Dedifferentiated amniotic fluid mesenchymal stem cell (primary cell): ENCODE measurements at regions not wholly inside any gene's neighbourhood (a gene's known extent, or its start where the extent isn't known, plus 50 kb on each side); places are given as distances from the start of the nearest gene placed in this dataset.

Experiments
- DNase-seq: peaks from one replicate; pipeline ENCODE4 v3.0.0-alpha.2; 2016; ENCODE audit errors: extremely low spot score

DNA sequence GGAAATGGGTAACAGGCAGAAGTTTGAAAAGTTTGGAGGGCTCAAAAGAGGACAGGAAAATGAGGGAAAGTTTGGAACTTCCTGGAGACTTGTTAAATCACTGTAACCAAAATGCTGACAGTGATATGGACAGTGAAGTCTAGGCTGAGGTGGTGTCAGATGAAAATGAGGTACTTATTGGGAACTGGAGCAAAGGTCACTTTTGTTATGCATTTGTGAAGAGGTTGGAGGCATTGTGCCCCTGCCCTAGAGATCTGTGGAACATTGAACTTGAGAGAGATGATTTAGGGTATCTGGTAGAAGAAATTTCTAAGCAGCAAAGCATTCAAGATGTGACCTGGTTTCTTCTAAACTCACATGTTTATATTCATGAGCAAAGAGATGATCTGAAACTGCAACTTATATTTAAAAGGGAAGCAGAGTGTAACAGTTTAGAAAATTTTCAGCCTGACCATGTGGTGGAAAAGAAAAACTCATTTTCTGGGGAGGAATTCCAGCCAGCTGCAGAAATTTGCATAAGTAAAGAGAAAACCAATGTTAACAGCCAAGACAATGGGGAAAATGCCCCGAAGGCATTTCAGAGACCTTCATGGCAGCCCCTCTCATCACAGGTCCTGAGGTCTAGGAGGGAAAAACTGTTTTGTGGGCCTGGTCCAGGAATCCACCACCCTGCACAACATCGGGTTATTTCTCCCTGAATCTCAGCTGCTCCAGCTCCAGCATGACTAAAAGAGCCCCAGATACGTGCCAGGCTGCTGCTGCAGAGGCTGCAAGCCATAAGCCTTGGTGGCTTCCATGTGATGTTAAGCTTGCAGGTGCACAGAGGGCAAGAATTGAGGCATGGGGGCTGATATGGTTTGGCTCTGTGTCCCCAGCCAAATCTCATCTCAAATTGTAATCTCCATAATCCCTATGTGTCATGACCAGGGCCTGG lies 632.5 kb upstream of the GNPDA2 start:
- no peak for DNase-seq

DNA sequence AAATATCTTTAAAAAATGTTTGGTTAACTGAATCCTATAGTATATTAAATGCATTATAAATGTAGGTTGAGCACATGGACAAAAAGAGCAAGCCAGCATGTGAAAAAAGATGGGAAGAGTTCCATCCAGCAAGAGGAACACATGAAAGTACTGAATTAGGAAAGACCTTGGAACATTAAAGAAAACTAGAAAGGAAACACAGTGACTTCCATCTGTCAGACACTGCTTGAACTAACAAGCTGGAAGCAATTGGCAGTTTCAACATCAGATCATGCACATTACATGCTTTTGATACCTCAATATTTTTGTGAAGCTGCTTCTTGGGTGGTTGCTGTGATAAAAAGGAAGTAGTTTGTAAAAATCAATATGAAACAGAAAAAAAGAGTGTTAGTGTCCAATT lies 626.8 kb upstream of the GNPDA2 start:
- DNase-seq = no peak

DNA sequence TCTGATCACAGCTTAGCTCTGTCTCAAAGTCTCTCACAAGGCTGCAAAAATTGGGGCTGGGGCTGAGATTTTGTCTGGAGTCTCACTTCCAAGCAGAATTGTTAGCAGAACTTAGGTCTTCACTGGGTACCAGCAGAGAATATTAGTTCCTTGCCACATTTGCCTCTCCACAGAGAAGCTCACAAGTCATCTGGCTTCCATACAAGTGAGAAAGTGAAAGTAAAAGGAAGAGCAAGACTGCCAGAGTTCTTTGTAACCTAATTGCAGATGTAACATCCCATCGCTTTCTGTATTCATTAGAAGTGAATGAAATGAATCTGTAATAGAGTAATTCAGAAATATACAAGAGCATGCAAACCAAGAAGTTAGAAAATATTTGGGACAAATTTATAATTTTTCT lies 624.1 kb upstream of the GNPDA2 start:
- no peak for DNase-seq

DNA sequence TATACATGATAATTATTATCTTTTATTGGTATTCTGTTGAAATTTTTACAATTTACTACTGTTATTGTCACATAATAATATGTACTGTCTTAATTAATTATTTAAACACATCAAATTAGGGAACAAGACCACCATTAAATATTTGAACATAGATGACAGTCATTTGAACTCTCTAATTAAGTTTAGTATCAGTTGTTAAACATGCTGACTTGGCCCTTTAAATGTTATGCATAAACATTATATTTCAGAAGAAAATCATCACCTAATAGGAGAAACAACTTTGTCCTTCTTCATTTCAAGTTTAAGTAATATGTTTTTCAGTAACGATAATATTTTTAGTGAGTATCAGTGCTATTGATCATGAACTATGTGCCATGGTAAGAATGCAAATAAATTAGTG lies 623.5 kb upstream of the GNPDA2 start:
- no peak for DNase-seq

DNA sequence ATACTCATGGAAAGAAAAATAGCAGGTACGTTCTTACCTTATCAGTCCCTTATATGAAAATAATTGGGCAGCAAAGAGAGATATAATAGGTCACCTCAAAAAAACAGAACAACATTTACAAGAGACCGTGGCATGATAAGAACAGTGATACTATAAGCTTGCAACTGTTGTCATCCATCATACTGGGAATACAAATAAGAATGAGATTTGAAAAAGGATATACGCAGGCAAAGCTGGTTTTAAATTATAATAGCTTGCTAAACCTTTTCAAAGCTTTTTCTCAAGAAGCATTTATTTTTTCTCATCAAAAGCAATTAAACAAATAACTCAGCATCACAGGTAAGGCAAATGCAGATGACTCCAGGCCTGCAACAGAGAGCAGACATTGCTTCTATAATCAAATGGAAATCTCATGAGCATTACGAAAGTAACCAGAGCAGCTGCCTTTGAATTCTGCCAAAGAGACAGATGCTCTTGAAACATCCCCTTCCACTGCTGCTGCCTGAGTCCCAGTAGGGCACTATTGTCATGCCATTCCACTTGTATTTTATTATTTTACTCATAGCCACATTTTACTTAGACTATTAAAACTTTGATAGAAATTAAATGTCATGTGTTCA lies 620.6 kb upstream of the GNPDA2 start:
- DNase-seq = no peak

DNA sequence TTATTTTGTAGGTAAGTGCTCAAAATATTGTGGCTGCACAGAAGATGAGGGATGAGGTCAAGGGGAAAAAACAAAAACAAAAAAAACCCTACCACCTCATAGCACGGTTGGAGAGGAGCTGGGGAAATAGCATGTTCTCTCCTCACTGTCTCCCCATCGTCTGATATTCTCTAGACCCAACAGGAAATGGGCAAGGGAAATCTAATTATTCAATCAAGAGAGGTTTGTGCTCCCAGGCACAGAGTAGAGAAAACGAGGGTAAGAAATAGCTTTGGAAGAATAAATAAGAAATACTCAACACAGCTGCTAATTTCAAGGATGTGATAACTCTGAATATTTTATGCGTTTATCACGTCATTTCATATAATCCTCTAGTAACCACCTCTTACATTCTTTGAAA lies 619.2 kb upstream of the GNPDA2 start:
- DNase-seq = no peak

DNA sequence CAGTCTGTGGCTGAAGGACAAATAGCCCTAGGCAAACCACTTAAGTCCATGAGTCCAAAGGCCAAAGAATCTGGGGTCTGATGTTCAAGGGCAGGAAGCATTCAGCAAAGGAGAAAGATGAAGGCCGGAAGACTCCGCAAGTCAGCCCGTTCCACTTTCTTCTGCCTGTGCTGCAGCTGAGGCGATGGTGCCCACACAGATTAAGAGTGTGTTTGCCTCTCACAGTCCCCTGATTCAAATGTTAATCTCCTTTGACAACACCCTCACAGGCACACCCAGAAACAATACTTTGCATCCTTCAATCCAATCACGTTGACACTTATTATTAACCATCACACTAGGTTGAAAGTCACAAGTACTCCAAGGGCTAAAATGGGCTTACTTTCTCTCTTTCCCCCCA lies 605.4 kb upstream of the GNPDA2 start:
- no peak for DNase-seq

DNA sequence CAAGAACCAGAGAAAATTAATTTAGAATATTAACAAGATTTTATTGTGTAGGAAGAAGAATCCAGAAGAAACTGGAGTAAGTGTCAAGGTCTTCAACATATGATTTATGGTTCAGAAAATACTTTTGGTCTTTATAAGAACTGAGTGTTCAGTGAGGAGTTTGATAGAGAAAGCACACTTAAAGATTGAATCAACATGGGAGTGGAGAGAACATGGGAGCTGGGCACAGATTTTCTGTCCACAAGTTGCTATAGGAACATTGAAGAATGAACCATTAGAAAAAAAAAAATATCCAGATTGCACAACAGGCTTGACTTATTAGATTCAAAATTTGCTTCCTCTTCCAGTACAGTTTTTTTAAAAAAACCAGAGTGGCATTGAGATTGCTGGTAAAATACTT lies 601.2 kb upstream of the GNPDA2 start:
- no peak for DNase-seq

DNA sequence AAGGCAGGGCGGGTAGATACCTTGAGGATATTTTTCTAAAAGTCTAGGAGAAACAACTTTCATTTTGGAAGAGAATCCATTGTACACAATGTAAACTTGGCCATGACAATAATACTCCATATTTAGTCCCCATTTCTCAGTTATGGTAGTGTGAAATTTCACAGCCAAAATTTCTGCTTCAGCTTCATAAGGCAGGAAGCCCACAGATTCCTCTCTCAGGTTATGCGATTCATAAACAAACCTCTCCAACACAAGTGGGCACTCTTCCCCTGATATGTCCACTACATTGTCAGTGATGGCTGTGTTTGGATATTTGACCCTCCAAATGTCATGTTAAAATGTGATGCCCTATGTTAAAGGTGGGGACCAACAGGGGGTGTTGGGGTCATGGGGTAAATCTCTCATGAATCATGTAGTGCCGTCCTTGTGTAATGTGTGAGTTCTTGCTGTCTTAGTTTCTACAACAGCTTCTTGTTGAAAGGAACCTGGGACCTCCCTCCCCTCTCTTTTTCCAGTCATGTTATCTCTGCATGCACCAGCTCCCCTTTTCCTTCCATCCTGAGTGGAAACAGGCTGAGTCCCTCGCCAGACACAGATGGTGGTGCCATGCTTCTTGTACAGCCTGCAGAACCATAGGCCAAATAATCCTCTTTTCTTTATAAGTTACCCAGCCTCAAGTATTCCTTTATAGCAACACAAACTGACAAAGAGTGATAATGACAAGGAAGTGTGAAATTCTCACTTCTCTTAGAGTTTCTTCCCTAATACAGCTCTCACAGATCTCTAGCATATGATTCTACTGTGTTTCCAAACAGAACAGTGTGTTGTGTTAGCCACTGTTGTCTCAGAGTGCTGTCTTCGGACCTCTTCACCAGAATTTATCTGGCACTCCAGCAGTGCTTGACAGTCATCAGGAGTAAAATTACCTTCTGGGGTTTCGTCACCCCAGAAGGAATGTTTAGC lies 598.4 kb upstream of the GNPDA2 start:
- no peak for DNase-seq

DNA sequence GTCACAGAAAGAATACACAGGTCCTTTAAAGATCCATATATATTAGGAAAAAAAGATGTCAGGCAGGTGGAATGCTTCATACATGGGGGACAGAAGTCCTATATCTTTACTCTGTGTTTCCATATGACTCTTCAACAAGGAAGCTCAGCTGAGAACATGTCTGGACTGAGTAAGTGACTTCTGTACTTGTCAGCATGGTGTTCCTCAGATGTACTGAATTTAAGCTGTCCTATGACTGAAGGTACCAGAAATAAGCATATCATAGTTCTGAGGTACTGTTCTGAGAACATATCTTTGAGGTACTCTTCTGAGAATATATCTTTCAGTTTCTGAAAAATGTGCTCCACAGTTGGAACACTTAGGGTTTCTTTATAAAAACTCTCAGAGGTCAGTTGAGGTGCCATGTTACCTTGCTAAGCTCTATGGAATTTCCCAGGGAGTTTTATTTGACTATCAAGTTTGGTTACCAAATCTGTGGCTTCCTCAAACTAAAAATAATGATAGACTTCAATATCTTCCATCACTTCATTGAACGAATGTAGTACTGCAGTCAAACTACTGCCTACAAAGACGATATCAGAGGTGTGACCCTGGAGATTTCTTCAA lies 597.2 kb upstream of the GNPDA2 start:
- DNase-seq = no peak

DNA sequence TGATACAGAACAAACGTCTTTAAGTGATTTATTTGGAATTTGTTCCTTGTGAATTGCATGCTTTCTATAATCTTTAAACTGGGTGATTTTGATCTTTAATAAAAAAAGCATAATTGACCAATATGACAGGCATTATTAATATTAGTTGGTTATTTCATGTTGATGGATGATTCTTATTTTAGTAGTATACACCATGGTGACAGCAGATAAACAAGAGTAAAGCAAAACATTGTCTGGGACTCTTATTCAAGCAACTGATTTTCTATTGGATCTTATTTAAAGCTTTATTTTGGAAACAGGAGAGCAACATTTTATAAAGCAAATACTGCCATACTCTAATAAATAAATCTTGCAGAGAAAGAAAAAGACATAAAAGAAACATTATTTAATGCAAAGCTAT lies 591.4 kb upstream of the GNPDA2 start:
- DNase-seq = no peak

DNA sequence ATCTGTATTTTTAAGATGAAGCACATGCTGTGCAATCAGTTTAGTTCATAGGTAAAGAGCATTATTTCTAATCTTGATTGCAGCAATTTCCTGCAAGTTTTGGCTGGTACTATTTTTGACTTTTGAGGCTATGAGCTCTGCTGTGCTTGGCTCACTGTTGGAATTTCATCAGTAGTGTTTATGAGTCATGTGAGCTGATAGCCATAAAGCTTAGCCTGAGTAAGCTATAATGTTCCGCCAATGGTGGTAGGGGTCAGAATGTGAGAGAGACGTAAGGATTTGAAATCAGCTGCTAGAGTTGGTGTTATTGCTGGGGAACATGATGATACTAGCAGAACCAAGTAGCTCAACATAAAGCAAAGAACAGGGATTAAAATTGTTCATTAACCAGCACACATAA lies 590.9 kb upstream of the GNPDA2 start:
- no peak for DNase-seq

DNA sequence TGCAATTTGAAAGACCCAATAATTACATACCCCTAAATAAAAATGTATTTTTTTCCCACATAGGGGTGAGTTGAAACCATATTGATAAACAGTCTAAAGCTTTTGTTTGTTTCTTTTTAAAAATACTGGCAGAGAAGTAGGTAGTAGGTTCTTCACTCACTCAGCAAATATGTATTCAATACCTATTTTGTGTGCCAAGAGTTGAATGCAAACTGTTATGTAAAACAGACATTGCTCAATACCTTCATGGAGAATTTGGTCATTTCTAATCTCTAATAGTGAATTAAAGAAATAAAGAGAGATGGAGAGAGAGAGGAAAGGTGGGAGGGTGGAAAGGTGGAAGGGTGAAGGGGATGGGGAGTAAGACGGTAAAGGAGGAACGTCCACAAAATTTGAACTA lies 589.9 kb upstream of the GNPDA2 start:
- no peak for DNase-seq

DNA sequence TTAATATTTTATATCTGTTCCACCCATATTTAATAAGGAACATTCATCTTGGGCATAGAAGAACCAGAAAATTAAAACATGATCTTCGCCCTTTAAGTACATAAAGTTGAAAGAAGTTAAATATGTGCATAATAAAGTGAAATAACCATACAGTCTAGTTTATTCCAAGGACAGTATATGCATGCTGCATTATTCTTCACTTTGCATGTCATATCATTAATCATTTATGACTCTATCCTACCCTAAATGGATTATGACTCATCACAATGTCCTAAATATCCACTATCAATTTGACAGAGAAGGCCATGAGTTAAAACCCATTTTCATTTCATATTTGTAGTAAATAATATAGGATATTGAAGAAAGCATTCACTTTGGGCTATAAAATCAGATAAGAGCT lies 576.5 kb upstream of the GNPDA2 start:
- DNase-seq = no peak

DNA sequence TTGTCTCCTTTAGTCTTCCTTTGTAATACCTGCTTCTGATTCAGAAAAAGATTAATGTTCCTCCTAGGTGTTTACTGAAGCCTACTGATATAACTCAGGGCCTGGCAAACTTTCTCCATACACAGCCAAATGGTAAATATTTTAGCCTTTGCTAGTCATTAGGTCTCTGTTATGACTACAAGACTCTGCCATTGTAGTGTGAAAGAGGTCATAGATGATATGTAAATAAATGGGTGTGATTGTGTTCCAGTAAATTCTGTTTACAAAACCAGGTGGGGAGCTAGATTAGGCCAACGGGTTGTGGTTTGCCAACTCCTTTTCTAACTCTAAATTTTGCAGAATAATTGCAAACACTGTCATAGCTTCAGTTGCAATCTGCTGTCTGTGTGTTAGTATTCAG lies 568.1 kb upstream of the GNPDA2 start:
- DNase-seq = no peak

DNA sequence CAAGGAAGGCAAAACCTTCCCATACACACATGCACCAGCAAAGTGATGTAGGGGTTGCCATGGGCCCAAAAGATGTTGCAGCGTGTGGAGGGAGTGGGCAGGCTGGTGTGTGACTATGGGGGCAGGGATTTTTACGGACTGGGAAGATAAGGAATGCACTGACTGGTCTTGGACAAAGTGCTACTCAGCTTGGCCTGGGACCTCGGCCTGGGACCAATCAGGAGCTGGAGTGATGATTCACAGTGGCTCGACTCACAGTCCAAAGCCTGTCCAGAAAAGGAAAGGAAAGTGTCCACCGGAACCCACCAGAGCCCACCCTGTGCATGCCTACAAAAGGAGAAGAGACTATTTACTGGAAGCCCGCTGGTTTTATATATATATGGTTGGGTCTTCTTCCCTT lies 567.0 kb upstream of the GNPDA2 start:
- DNase-seq = no peak

DNA sequence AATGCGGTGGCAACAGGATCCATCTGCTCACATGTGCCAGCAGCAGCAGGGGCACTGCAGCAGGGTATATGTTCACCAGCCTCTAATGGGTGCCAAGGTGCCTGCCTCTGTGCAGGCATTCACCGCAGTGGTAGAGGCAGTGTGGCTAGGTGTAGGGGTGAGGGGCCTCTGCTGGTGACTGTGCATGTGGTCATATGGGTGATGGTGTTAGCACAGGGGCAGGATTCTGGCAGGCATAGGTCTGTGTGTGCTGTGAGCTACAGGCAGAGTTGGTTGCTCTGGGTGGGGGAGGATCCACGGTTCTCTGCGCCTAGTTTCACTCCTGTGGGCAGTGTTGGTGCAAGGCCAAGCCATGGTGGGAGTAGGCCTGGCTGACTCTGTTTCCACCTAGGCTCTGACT lies 566.5 kb upstream of the GNPDA2 start:
- no peak for DNase-seq

DNA sequence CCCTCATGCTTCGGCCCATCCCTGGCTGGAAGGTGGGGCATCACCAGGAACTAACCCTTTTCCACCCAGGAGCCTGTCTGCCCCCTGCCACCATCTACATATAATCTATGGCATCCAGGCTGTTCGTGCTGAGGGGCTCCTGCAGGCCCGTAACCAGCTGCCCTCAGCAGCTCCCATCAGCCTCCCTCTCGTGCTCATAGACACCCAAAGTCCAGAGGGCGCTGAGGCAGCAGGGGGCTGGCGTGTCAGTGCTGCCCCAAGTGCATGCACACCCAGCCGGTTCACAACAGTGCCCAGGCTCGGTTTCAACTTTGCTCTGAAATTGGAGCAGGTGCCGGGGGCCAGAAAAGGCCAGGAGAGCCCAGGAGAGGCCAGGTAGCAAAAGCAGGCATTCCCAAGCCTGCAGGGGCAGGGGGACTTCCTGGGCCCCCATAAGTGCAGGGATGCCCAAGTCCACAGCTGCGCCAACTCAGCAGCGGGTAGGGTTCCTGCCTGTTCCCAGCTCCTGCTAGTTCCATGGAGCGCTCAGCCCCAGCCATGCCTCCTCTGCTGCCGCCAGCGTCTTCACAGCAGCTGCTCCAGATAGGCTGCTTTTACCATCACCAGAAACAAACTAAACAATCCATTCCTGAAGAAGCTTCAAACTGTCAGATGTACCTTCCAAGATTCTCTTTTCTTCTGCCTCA lies 558.2 kb upstream of the GNPDA2 start:
- DNase-seq = no peak

DNA sequence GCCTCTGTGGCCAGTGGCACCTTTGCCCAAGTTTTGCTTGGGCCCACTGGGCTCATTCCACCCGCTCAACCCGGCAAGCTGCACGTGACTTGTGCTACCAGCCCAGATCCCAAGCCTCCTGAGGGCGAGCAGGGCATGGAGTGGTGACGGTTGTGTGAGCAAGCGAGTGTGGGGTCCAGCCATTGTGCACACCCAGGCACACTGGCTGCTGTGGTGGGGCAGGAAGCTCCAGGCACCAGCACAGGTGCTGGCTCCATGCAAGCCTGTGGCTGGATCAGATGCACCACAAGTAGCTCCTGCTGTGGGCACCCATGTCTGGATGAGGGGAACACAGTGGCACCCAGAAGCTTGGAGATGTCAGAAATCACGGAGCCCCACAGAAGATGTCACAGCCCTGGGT lies 557.0 kb upstream of the GNPDA2 start:
- no peak for DNase-seq

DNA sequence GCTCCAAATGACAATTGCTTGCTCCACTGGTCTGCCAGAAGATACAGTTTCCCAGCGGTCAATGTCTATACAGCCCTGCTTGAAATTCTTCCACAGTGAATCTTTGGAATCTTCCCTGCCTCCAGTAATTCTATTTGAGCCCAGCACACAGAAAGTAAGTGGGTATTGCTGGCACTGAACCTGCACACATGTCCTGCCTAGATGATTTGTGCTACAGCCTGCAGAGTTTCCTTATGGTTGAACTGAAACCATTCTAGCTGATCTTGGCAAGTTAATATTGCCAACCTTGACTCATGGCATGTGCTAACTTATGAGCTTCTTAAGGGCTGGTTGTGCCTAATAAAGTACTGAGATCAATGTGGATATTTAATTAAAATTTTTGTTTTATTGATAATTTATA lies 553.8 kb upstream of the GNPDA2 start:
- no peak for DNase-seq

DNA sequence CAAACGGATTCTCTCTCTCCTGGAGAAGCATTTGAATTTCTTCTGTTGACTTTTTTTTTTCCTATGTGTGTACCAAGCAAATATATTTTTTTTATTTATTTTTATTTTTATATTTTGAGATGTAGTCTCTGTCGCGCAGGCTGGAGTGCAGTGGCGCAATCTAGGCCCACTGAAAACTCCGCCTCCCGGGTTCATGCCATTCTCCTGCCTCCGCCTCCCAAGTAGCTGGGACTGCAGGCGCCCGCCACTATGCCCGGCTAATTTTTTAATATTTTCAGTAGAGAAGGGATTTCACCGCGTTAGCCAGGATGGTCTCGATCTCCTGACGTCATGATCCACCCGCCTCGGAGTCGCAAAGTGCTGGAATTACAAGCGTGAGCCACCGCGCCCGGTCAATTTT lies 549.5 kb upstream of the GNPDA2 start:
- DNase-seq = no peak
